Neural progenitor cell (in vitro differentiated cells): ENCODE measurements at regions not wholly inside any gene's neighbourhood (a gene's known extent, or its start where the extent isn't known, plus 50 kb on each side); places are given as distances from the start of the nearest gene placed in this dataset.

Experiments used
- DNase-seq: peaks from one replicate; pipeline ENCODE4 v3.0.0-alpha.2; 2016; ENCODE audit warnings: low spot score
- H2AFZ ChIP-seq: fragments of 200-600 bp; sonication (generic); replicated peaks from 2 replicates; pipeline ENCODE4 v1.6.1; 2016; ENCODE audit warnings: antibody characterized with exemption
- H3F3A ChIP-seq: fragments of 200-600 bp; sonication (generic); 2 replicates; pipeline ENCODE4 v1.6.1; 2016; ENCODE audit warnings: antibody characterized with exemption, low read depth
- H3K27ac ChIP-seq: fragments of 200-600 bp; sonication (generic); 2 replicates; pipeline ENCODE4 v1.5.1; 2016; ENCODE audit warnings: mild to moderate bottlenecking
- H3K27me3 ChIP-seq: fragments of 200-600 bp; sonication (generic); 2 replicates; pipeline ENCODE4 v1.6.1; 2016; ENCODE audit warnings: mild to moderate bottlenecking, moderate library complexity
- H3K36me3 ChIP-seq: fragments of 200-600 bp; sonication (generic); 2 replicates; pipeline ENCODE4 v1.5.1; 2016
- H3K4me1 ChIP-seq: fragments of 200-600 bp; sonication (generic); 2 replicates; pipeline ENCODE4 v1.6.1; 2016; ENCODE audit warnings: mixed run types
- H3K4me2 ChIP-seq: fragments of 200-600 bp; sonication (generic); 2 replicates; pipeline ENCODE4 v1.6.1; 2016
- H3K4me3 ChIP-seq: fragments of 200-600 bp; sonication (generic); 2 replicates; pipeline ENCODE4 v1.5.1; 2016
- H3K79me2 ChIP-seq: fragments of 200-600 bp; sonication (generic); 2 replicates; pipeline ENCODE4 v1.6.1; 2016; ENCODE audit warnings: low read depth
- H3K9ac ChIP-seq: fragments of 200-600 bp; sonication (generic); 2 replicates; pipeline ENCODE4 v1.6.1; 2016
- H3K9me3 ChIP-seq: fragments of 200-600 bp; sonication (generic); 2 replicates; pipeline ENCODE4 v1.5.1; 2016; ENCODE audit warnings: low read depth
- H4K20me1 ChIP-seq: fragments of 200-600 bp; sonication (generic); 2 replicates; pipeline ENCODE4 v1.6.1; 2016; ENCODE audit warnings: low read depth
- H3K27ac Mint-ChIP-seq: 3 replicates; pipeline ENCODE4 v1.8.0; 2021; ENCODE audit warnings: mixed read lengths
- H3K27me3 Mint-ChIP-seq: 2 replicates; pipeline ENCODE4 v1.8.0; 2022; ENCODE audit warnings: low read depth, mild to moderate bottlenecking, inconsistent platforms, moderate library complexity, mixed read lengths; ENCODE audit not compliant: insufficient read depth
- H3K36me3 Mint-ChIP-seq: 3 replicates; pipeline ENCODE4 v1.8.0; 2021; ENCODE audit warnings: mixed read lengths
- H3K4me1 Mint-ChIP-seq: 3 replicates; pipeline ENCODE4 v1.8.0; 2021; ENCODE audit warnings: mixed read lengths
- H3K4me3 Mint-ChIP-seq: 3 replicates; pipeline ENCODE4 v1.8.0; 2021; ENCODE audit warnings: mild to moderate bottlenecking, moderate library complexity, mixed read lengths
- H3K9me3 Mint-ChIP-seq: 3 replicates; pipeline ENCODE4 v1.8.0; 2020; ENCODE audit warnings: mixed read lengths
- CTCF ChIP-seq: fragments of 200-600 bp; sonication (generic); IDR thresholded peaks from 2 replicates; pipeline ENCODE4 v1.5.1; 2017; ENCODE audit warnings: antibody characterized with exemption, mild to moderate bottlenecking
- EZH2 ChIP-seq: fragments of 200-600 bp; sonication (generic); IDR thresholded peaks from 2 replicates; pipeline ENCODE4 v1.6.1; 2017; ENCODE audit warnings: antibody characterized with exemption, mild to moderate bottlenecking, moderate library complexity
- EZH2phosphoT487 ChIP-seq: fragments of 200-600 bp; sonication (generic); IDR thresholded peaks from 2 replicates; pipeline ENCODE4 v1.6.1; 2017; ENCODE audit warnings: antibody characterized with exemption

GRCh38 chr3:101995371-101996046 is 146.2 kb downstream of the NFKBIZ start:
- Histone ChIP-seq H3K4me1 (no peaks in the 10 kb centered on the region), H3K27me3 (no peaks in the 10 kb centered on the region), H3F3A (no peaks in the 10 kb centered on the region), H3K27ac (no peak overlapping the region), H3K4me3 (no peak overlapping the region), H3K36me3 (no peaks in the 10 kb centered on the region), H3K79me2 (no peaks in the 10 kb centered on the region), H3K9me3 (no peaks in the 10 kb centered on the region), H4K20me1 (no peaks in the 10 kb centered on the region), H3K4me2 (no peak overlapping the region), H3K9ac (no peak overlapping the region), H2AFZ (no peak overlapping the region)
- Mint-ChIP-seq H3K9me3 (no peaks in the 10 kb centered on the region), H3K4me3 (no peak overlapping the region), H3K4me1 (peaks cover 9% of the 10 kb centered on the region), H3K27me3 (no peaks in the 10 kb centered on the region), H3K27ac (no peak overlapping the region), H3K36me3 (no peaks in the 10 kb centered on the region)
- TF ChIP-seq CTCF (no peak), EZH2 (no peak), EZH2phosphoT487 (no peak)
- no peak for DNase-seq

GRCh38 chr3:101996832-101997231 is 147.5 kb downstream of the NFKBIZ start:
- Mint-ChIP-seq H3K27me3 (no peaks in the 10 kb centered on the region), H3K4me3 (no peak overlapping the region), H3K9me3 (no peaks in the 10 kb centered on the region), H3K36me3 (no peaks in the 10 kb centered on the region), H3K4me1 (peaks cover 9% of the 10 kb centered on the region), H3K27ac (no peak overlapping the region)
- Histone ChIP-seq H3K36me3 (no peaks in the 10 kb centered on the region), H2AFZ (no peak overlapping the region), H3K79me2 (no peaks in the 10 kb centered on the region), H3F3A (no peaks in the 10 kb centered on the region), H3K9me3 (no peaks in the 10 kb centered on the region), H3K27ac (no peak overlapping the region), H4K20me1 (no peaks in the 10 kb centered on the region), H3K4me2 (no peak overlapping the region), H3K9ac (no peak overlapping the region), H3K4me3 (no peak overlapping the region), H3K4me1 (no peaks in the 10 kb centered on the region), H3K27me3 (no peaks in the 10 kb centered on the region)
- DNase-seq = no peak
- no peak for TF ChIP-seq EZH2
- no peak for TF ChIP-seq CTCF
- no peak for TF ChIP-seq EZH2phosphoT487

- no peaks in the 10 kb centered on the region for H3K27me3 Mint-ChIP-seq
- no peaks in the 10 kb centered on the region for H3K36me3 ChIP-seq
- H3K36me3 Mint-ChIP-seq = no peaks in the 10 kb centered on the region
- no peak overlapping the region for H3K4me3 Mint-ChIP-seq
- H3K4me3 ChIP-seq = no peak overlapping the region
- no peaks in the 10 kb centered on the region for H4K20me1 ChIP-seq
- H3K4me2 ChIP-seq = no peak overlapping the region
- no peaks in the 10 kb centered on the region for H3K9me3 ChIP-seq
- no peak overlapping the region for H2AFZ ChIP-seq
- TF ChIP-seq CTCF (no peak), EZH2phosphoT487 (no peak), EZH2 (no peak)
- no peaks in the 10 kb centered on the region for H3K9me3 Mint-ChIP-seq
- no peaks in the 10 kb centered on the region for H3K4me1 Mint-ChIP-seq
- no peaks in the 10 kb centered on the region for H3F3A ChIP-seq
- H3K27ac Mint-ChIP-seq = no peak overlapping the region
- no peak overlapping the region for H3K9ac ChIP-seq
- DNase-seq = no peak
- no peaks in the 10 kb centered on the region for H3K27me3 ChIP-seq
- H3K79me2 ChIP-seq = no peaks in the 10 kb centered on the region
- H3K27ac ChIP-seq = no peak overlapping the region
- no peaks in the 10 kb centered on the region for H3K4me1 ChIP-seq
Measured at GRCh38 chr3:101998256-101998926, 149.1 kb downstream of the NFKBIZ start.
